ENCODE measurements at regions not wholly inside any gene's neighbourhood (a gene's known extent, or its start where the extent isn't known, plus 50 kb on each side); places are given as distances from the start of the nearest gene placed in this dataset.
"Not testable (repeated sequence)": the region's sequence is repeated elsewhere in the genome, so short reads cannot be mapped to it uniquely, and the experiment has no call there.

GRCh38 chr6:134391205-134391604 is 73.3 kb upstream of the SGK1 start:
- no peak for DNase-seq (ENCODE audit: extremely low spot score)
- Histone ChIP-seq H3K4me3 (no peak overlapping the region), H3K36me3 (no peaks in the 10 kb centered on the region), H3K9me3 (no peaks in the 10 kb centered on the region), H3K27me3 (no peaks in the 10 kb centered on the region), H3K4me1 (no peaks in the 10 kb centered on the region), H3K27ac (replicated peaks in 1 of 4) (no peak overlapping the region)
- intact Hi-C loops (cut with DNase I) = no loop called here
- TF ChIP-seq EP300 (IDR thresholded peaks at IDR 0.05) (no peak), CTCF (IDR thresholded peaks at IDR 0.05) (no peak), POLR2AphosphoS5 (IDR thresholded peaks at IDR 0.05) (no peak), POLR2A (IDR thresholded peaks at IDR 0.05; ENCODE audit: low read depth) (no peak)
- 81% methylated on average over 1 of the region's 1 CpG for WGBS

DNA sequence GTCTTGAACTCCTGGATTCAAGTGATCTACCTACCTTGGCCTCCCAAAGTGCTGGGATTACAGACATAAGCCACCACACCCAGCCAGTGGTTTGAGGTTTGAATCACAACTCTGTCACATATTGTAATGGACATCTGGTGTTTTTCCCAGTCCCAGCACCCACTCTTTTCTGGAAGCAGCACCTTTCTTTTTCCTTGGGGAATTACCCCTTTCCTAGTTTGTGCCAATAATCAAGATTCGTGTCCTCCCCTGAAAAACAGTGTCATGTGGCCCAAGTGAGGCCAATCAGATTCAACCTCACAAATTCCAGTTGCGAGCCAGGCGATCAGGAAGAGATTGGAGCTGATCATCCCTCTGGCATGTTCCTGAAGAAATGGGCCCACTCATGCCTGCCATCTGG is 71.7 kb upstream of the SGK1 start:
- WGBS = 93% methylated on average over 3 of the region's 3 CpGs
- Histone ChIP-seq H3K27ac (replicated peaks in 1 of 4) (no peak overlapping the region), H3K4me1 (no peaks in the 10 kb centered on the region), H3K9me3 (no peaks in the 10 kb centered on the region), H3K36me3 (no peaks in the 10 kb centered on the region), H3K4me3 (no peak overlapping the region), H3K27me3 (no peaks in the 10 kb centered on the region)
- no peak for TF ChIP-seq CTCF (IDR thresholded peaks at IDR 0.05)
- intact Hi-C loops (cut with DNase I) = no loop called here
- no peak for DNase-seq (ENCODE audit: extremely low spot score)

GRCh38 chr6:134389129-134389528 is 71.2 kb upstream of the SGK1 start:
- DNase-seq (ENCODE audit: extremely low spot score) = no peak
- no peaks in the 10 kb centered on the region for H3K27me3 ChIP-seq
- no peaks in the 10 kb centered on the region for H3K36me3 ChIP-seq
- H3K4me3 ChIP-seq = no peak overlapping the region
- intact Hi-C loops (cut with DNase I) = no loop called here
- no peak overlapping the region for H3K27ac ChIP-seq (replicated peaks in 1 of 4)
- H3K4me1 ChIP-seq = no peaks in the 10 kb centered on the region
- 91% methylated on average over 3 of the region's 3 CpGs for WGBS
- TF ChIP-seq EP300 (IDR thresholded peaks at IDR 0.05) (no peak), POLR2A (IDR thresholded peaks at IDR 0.05; ENCODE audit: low read depth) (no peak), POLR2AphosphoS5 (IDR thresholded peaks at IDR 0.05) (no peak), CTCF (IDR thresholded peaks at IDR 0.05) (no peak)
- no peaks in the 10 kb centered on the region for H3K9me3 ChIP-seq

DNA sequence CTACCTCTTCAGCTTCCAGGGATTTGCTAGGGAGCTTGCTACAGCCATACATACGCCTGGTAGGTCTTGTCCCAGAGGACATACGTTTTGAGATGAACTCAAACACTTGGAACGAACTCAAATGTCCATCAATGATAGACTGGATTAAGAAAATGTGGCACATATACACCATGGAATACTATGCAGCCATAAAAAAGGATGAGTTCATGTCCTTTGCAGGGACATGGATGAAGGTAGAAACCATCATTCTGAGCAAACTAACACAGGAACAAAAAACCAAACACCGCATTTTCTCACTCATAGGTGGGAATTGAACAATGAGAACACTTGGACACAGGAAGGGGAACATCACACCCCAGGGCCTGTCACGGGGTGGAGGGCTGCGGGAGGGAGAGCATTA is 68.6 kb upstream of the SGK1 start:
- intact Hi-C loops (cut with DNase I); DNase-seq (ENCODE audit: extremely low spot score); H3K36me3 ChIP-seq; H3K9me3 ChIP-seq; H3K4me3 ChIP-seq; H3K4me1 ChIP-seq; H3K27ac ChIP-seq (replicated peaks in 1 of 4); H3K27me3 ChIP-seq: not testable (repeated sequence)
- 93% methylated on average over 6 of the region's 6 CpGs for WGBS

DNA sequence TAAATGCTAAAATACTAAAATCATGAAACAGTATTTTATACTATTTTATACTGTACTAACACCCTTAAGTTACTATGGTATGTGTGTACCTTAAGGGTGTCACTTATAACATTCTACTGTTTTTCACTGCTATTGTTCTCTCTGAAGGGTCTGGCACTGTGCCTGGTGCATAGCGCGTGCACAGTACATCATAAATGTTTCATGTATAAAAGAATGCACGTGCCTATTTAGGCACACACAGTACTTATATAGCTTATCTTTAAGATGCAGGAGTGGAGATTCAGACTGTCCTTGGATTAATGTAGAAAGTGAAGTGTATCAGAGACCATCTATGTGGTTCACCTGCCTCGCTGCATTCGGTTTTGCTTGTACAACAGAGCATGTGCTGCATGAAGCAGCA is 64.0 kb upstream of the SGK1 start:
- Histone ChIP-seq H3K4me3 (no peak overlapping the region), H3K27ac (replicated peaks in 1 of 4) (no peak overlapping the region), H3K36me3 (no peaks in the 10 kb centered on the region), H3K27me3 (no peaks in the 10 kb centered on the region), H3K9me3 (no peaks in the 10 kb centered on the region), H3K4me1 (peaks cover 0 to 3% (median 0%) of the 10 kb centered on the region in 4 donors)
- WGBS = 77% methylated on average over 5 of the region's 5 CpGs
- TF ChIP-seq EP300 (IDR thresholded peaks at IDR 0.05) (no peak), POLR2A (IDR thresholded peaks at IDR 0.05; ENCODE audit: low read depth) (no peak), CTCF (IDR thresholded peaks at IDR 0.05) (no peak), POLR2AphosphoS5 (IDR thresholded peaks at IDR 0.05) (no peak)
- DNase-seq (ENCODE audit: extremely low spot score) = no peak
- intact Hi-C loops (cut with DNase I) = no loop called here

Data from esophagus muscularis mucosa (tissue), 4 donors.